ENCODE measurements at regions not wholly inside any gene's neighbourhood (a gene's known extent, or its start where the extent isn't known, plus 50 kb on each side); places are given as distances from the start of the nearest gene placed in this dataset.

- H3K36me3 ChIP-seq (ENCODE audit: insufficient read depth), result no peaks in the 10 kb centered on the region
- H3K4me1 ChIP-seq (ENCODE audit: low read depth, poor library complexity, severe bottlenecking), result no peaks in the 10 kb centered on the region
- no peak overlapping the region for H3K27ac ChIP-seq
- H3K27me3 ChIP-seq (ENCODE audit: insufficient read depth, low read depth), result peaks cover 3% of the 10 kb centered on the region; the same call in 1 of the 2 replicates
- H3K9ac ChIP-seq, result no peak overlapping the region
- no peaks in the 10 kb centered on the region for H4K20me1 ChIP-seq (ENCODE audit: insufficient read depth)
- no peak overlapping the region for H2AFZ ChIP-seq (ENCODE audit: low read depth)
- H3K4me3 ChIP-seq (IDR thresholded peaks at IDR 0.05; ENCODE audit: insufficient read depth, low read depth, low read length), result no peak overlapping the region
- no peaks in the 10 kb centered on the region for H3K79me2 ChIP-seq (ENCODE audit: insufficient read depth, low read depth)
- no peak for TF ChIP-seq CTCF (conservative IDR thresholded peaks at IDR 0.05; ENCODE audit: low read depth, low read length)
- H3K4me2 ChIP-seq, result no peak overlapping the region
Observed at GRCh38 chr9:135400496-135400895, 79.1 kb upstream of the PPP1R26 start.

GRCh38 chr9:135401218-135401617 lies 78.4 kb upstream of the PPP1R26 start:
- Histone ChIP-seq H4K20me1 (ENCODE audit: insufficient read depth) (no peaks in the 10 kb centered on the region), H3K4me1 (ENCODE audit: low read depth, poor library complexity, severe bottlenecking) (no peaks in the 10 kb centered on the region), H3K9ac (no peak overlapping the region), H3K4me2 (no peak overlapping the region), H3K36me3 (ENCODE audit: insufficient read depth) (no peaks in the 10 kb centered on the region), H2AFZ (ENCODE audit: low read depth) (no peak overlapping the region), H3K79me2 (ENCODE audit: insufficient read depth, low read depth) (no peaks in the 10 kb centered on the region), H3K27me3 (ENCODE audit: insufficient read depth, low read depth) (peaks cover 10% of the 10 kb centered on the region; the same call in 1 of the 2 replicates), H3K27ac (no peak overlapping the region), H3K4me3 (IDR thresholded peaks at IDR 0.05; ENCODE audit: insufficient read depth, low read depth, low read length) (no peak overlapping the region)
- TF ChIP-seq CTCF (conservative IDR thresholded peaks at IDR 0.05; ENCODE audit: low read depth, low read length), result no peak

- H2AFZ ChIP-seq (ENCODE audit: low read depth), result no peak overlapping the region
- no peak overlapping the region for H3K4me2 ChIP-seq
- no peaks in the 10 kb centered on the region for H3K36me3 ChIP-seq (ENCODE audit: insufficient read depth)
- no peak for TF ChIP-seq CTCF (conservative IDR thresholded peaks at IDR 0.05; ENCODE audit: low read depth, low read length)
- no peaks in the 10 kb centered on the region for H3K4me1 ChIP-seq (ENCODE audit: low read depth, poor library complexity, severe bottlenecking)
- no peaks in the 10 kb centered on the region for H4K20me1 ChIP-seq (ENCODE audit: insufficient read depth)
- no peak overlapping the region for H3K27ac ChIP-seq
- H3K9ac ChIP-seq, result no peak overlapping the region
- H3K79me2 ChIP-seq (ENCODE audit: insufficient read depth, low read depth), result no peaks in the 10 kb centered on the region
- H3K4me3 ChIP-seq (IDR thresholded peaks at IDR 0.05; ENCODE audit: insufficient read depth, low read depth, low read length), result no peak overlapping the region
- peaks cover 13% of the 10 kb centered on the region; the same call in 1 of the 2 replicates for H3K27me3 ChIP-seq (ENCODE audit: insufficient read depth, low read depth)
Observed at GRCh38 chr9:135402048-135402738, 77.4 kb upstream of the PPP1R26 start.

- no peaks in the 10 kb centered on the region for H3K4me1 ChIP-seq (ENCODE audit: low read depth, poor library complexity, severe bottlenecking)
- H4K20me1 ChIP-seq (ENCODE audit: insufficient read depth), result no peaks in the 10 kb centered on the region
- H3K36me3 ChIP-seq (ENCODE audit: insufficient read depth), result no peaks in the 10 kb centered on the region
- H3K4me2 ChIP-seq, result no peak overlapping the region
- no peaks in the 10 kb centered on the region for H3K79me2 ChIP-seq (ENCODE audit: insufficient read depth, low read depth)
- no peak overlapping the region for H2AFZ ChIP-seq (ENCODE audit: low read depth)
- H3K27me3 ChIP-seq (ENCODE audit: insufficient read depth, low read depth), result peaks cover 13% of the 10 kb centered on the region; the same call in 1 of the 2 replicates
- TF ChIP-seq CTCF (conservative IDR thresholded peaks at IDR 0.05; ENCODE audit: low read depth, low read length), result no peak
- no peak overlapping the region for H3K9ac ChIP-seq
- H3K27ac ChIP-seq, result no peak overlapping the region
- no peak overlapping the region for H3K4me3 ChIP-seq (IDR thresholded peaks at IDR 0.05; ENCODE audit: insufficient read depth, low read depth, low read length)
Observed at GRCh38 chr9:135402739-135403695, 76.6 kb upstream of the PPP1R26 start.
